CD4-positive, alpha-beta T cell treated with Interferon alpha-2 for 1 hour (primary cell): ENCODE measurements at regions not wholly inside any gene's neighbourhood (a gene's known extent, or its start where the extent isn't known, plus 50 kb on each side); places are given as distances from the start of the nearest gene placed in this dataset.
"Not testable (repeated sequence)": the region's sequence is repeated elsewhere in the genome, so short reads cannot be mapped to it uniquely, and the experiment has no call there.

Source experiments
- DNase-seq, 2 donors: peaks; one replicate each; pipeline ENCODE4 v3.0.0-alpha.2; 2020 to 2022

GRCh38 chr12:128098730-128099129, 168.2 kb upstream of the TMEM132C start:
- DNase-seq: no peak

- no peak for DNase-seq
Observed at GRCh38 chr12:128103152-128103551, 163.8 kb upstream of the TMEM132C start.

GRCh38 chr12:128109236-128109635, 157.7 kb upstream of the TMEM132C start:
- DNase-seq: no peak

- no peak for DNase-seq
Observed at GRCh38 chr12:128109636-128110035, 157.3 kb upstream of the TMEM132C start.

GRCh38 chr12:128111333-128111732, 155.6 kb upstream of the TMEM132C start:
- no peak for DNase-seq

GRCh38 chr12:128111951-128112350, 155.0 kb upstream of the TMEM132C start:
- no peak for DNase-seq

- DNase-seq: not testable (repeated sequence)
Observed at GRCh38 chr12:128113250-128113649, 153.7 kb upstream of the TMEM132C start.

- no peak for DNase-seq
Observed at GRCh38 chr12:128114485-128114884, 152.5 kb upstream of the TMEM132C start.

GRCh38 chr12:128116537-128116936, 150.4 kb upstream of the TMEM132C start:
- DNase-seq: no peak

- DNase-seq: no peak
Observed at GRCh38 chr12:128120035-128120434, 146.9 kb upstream of the TMEM132C start.

- DNase-seq: no peak
Observed at GRCh38 chr12:128121424-128121823, 145.5 kb upstream of the TMEM132C start.

GRCh38 chr12:128123096-128123495, 143.9 kb upstream of the TMEM132C start:
- DNase-seq: no peak

GRCh38 chr12:128131955-128132354, 135.0 kb upstream of the TMEM132C start:
- DNase-seq: no peak

- no peak for DNase-seq
Observed at GRCh38 chr12:128133321-128134073, 133.5 kb upstream of the TMEM132C start.

- DNase-seq: no peak
Observed at GRCh38 chr12:128137140-128137539, 129.8 kb upstream of the TMEM132C start.

- no peak for DNase-seq
Observed at GRCh38 chr12:128138125-128138524, 128.8 kb upstream of the TMEM132C start.

GRCh38 chr12:128140551-128140950, 126.4 kb upstream of the TMEM132C start:
- DNase-seq: no peak

- DNase-seq: no peak
Observed at GRCh38 chr12:128150961-128151360, 116.0 kb upstream of the TMEM132C start.

- no peak for DNase-seq
Observed at GRCh38 chr12:128155571-128155970, 111.4 kb upstream of the TMEM132C start.

GRCh38 chr12:128163086-128163485, 103.9 kb upstream of the TMEM132C start:
- no peak for DNase-seq

- no peak for DNase-seq
Observed at GRCh38 chr12:128164533-128164932, 102.4 kb upstream of the TMEM132C start.

GRCh38 chr12:128165387-128165786, 101.6 kb upstream of the TMEM132C start:
- no peak for DNase-seq

GRCh38 chr12:128168273-128168672, 98.7 kb upstream of the TMEM132C start:
- no peak for DNase-seq

GRCh38 chr12:128170181-128170580, 96.8 kb upstream of the TMEM132C start:
- DNase-seq: no peak

- DNase-seq: no peak
Observed at GRCh38 chr12:128178565-128178964, 88.4 kb upstream of the TMEM132C start.
